ENCODE measurements at regions not wholly inside any gene's neighbourhood (a gene's known extent, or its start where the extent isn't known, plus 50 kb on each side); places are given as distances from the start of the nearest gene placed in this dataset.

- TF ChIP-seq POLR2A (IDR thresholded peaks at IDR 0.05): no peak
- no peak for TF ChIP-seq POLR2AphosphoS5 (IDR thresholded peaks at IDR 0.05)
Measured at GRCh38 chr15:72961346-72961745, 90.9 kb upstream of the NEO1 start.

Data from suprapubic skin (tissue), 4 donors.